ENCODE measurements at regions not wholly inside any gene's neighbourhood (a gene's known extent, or its start where the extent isn't known, plus 50 kb on each side); places are given as distances from the start of the nearest gene placed in this dataset.

DNA sequence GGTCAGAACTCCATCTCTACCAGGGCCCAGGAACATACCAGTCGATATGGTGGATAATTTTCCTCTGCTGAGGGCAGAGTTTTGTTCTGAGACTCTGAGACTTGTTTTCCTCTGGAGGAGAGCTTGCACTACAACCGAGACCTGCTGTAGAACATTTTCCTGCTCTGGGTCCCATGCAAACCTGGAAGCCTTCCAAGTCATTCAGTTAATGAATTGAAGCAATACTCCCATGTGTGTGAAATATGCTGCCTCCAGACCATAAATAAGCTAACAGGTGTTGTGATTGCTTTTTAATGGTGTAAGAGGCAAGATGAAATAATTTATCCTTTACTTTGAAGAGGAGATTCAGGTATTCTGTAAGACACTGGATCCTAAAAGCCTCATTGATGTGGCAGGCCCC is 372.8 kb downstream of the TMEM167A start:
- no peak overlapping the region for H3K4me3 ChIP-seq (ENCODE audit: low read depth, low read length)
- DNase-seq (ENCODE audit: low read depth, low spot score): no peak
- ChIA-PET POLR2A (no interaction called here), CTCF (no interaction called here)
- TF ChIP-seq, protein P1, sequence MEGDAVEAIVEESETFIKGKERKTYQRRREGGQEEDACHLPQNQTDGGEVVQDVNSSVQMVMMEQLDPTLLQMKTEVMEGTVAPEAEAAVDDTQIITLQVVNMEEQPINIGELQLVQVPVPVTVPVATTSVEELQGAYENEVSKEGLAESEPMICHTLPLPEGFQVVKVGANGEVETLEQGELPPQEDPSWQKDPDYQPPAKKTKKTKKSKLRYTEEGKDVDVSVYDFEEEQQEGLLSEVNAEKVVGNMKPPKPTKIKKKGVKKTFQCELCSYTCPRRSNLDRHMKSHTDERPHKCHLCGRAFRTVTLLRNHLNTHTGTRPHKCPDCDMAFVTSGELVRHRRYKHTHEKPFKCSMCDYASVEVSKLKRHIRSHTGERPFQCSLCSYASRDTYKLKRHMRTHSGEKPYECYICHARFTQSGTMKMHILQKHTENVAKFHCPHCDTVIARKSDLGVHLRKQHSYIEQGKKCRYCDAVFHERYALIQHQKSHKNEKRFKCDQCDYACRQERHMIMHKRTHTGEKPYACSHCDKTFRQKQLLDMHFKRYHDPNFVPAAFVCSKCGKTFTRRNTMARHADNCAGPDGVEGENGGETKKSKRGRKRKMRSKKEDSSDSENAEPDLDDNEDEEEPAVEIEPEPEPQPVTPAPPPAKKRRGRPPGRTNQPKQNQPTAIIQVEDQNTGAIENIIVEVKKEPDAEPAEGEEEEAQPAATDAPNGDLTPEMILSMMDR (IDR thresholded peaks at IDR 0.05; ENCODE audit: insufficient read depth, low read length, missing control alignments): no peak

DNA sequence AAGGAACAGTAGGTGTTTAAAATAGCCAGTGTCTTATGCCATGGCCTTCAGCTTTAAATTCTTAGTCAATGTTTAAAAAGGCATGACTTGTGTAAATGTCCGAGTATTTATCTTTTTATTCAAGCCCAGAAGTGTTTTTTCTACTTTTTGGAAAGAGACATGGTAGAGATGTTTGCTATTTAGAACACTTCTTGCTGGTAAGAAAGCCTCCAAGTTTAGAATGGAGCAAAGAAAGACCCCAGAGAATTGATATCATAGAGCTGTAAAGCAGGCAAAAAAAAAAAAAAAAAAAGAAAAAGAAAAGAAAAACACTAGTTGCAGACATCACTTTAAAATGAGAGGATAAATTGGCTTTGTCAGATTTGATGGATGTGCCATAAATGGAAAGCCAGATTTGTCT is 375.1 kb downstream of the TMEM167A start:
- no peak for DNase-seq (ENCODE audit: low read depth, low spot score)
- ChIA-PET POLR2A (no interaction called here), CTCF (no interaction called here)
- no peak overlapping the region for H3K4me3 ChIP-seq (ENCODE audit: low read depth, low read length)
- TF ChIP-seq, protein P1 (IDR thresholded peaks at IDR 0.05; ENCODE audit: insufficient read depth, low read length, missing control alignments): no peak

DNA sequence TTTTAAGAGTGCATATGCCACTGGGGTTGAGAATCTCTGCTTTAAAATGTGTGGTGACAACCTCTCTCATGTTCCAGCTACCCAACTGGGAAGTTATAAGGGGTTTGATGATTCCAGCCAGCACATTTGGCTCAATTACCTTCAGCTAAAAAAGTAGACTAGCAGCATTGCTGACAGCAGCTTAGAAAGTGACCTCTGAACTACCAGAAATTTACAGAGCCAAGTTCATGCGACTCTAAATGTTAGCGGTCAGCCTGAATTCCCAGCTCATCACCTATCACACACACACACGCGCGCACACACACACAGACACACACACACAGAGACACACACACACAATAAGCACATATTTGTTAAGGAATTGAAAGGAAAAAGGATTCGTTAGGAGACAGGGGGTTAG is 377.5 kb downstream of the TMEM167A start:
- TF ChIP-seq, protein P1 (IDR thresholded peaks at IDR 0.05; ENCODE audit: insufficient read depth, low read length, missing control alignments): no peak
- CTCF ChIA-PET: no interaction called here
- POLR2A ChIA-PET: no interaction called here
- no peak for DNase-seq (ENCODE audit: low read depth, low spot score)
- no peak overlapping the region for H3K4me3 ChIP-seq (ENCODE audit: low read depth, low read length)

DNA sequence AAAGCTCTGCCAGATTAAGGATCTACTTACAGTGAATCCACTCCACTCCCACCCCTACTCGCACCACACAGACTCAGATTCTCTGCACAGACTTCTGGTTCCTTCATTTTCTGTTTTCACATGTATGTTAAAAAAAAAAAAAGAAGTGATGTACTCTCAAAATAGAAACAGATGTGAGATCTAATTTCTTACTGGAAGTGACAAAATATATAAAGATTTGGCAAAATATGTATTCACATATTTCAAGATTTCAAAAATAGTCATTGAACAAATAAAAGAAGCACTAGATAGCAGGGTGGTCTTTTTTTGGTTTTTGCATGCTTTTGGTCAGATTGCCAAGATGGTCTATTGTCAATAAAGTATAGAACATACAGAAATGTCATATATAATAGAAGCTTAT is 379.2 kb downstream of the TMEM167A start:
- ChIA-PET CTCF (no interaction called here), POLR2A (no interaction called here)
- DNase-seq (ENCODE audit: low read depth, low spot score): no peak
- TF ChIP-seq, protein P1 (IDR thresholded peaks at IDR 0.05; ENCODE audit: insufficient read depth, low read length, missing control alignments): no peak
- no peak overlapping the region for H3K4me3 ChIP-seq (ENCODE audit: low read depth, low read length)

DNA sequence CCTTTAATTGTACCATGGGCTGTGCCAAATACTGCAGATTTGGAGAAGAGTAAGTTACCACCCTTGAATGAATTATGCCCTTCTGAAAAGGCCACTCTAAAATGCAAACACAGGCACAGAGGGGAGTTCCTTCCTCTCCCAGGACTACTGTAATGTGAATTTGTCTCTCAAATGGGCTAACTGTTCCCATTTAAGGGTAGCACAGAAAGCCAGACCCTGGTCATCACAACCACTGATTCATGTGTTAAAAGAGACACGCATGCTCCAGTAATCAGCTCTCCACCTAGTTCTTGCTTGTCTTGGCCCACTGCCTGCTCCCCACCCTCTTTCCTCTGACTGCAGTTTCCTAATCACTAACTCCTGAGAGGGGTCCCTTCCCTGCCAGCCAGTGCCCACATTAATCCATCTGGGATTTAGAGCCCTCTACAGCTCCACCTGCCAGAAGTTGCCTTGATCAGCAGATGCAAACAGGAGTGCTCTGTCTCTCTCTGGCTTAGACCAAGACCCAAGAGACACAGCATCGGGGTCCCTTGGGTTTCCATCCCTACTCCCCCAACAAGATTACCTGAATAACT is 382.4 kb downstream of the TMEM167A start:
- CTCF ChIA-PET: no interaction called here

DNA sequence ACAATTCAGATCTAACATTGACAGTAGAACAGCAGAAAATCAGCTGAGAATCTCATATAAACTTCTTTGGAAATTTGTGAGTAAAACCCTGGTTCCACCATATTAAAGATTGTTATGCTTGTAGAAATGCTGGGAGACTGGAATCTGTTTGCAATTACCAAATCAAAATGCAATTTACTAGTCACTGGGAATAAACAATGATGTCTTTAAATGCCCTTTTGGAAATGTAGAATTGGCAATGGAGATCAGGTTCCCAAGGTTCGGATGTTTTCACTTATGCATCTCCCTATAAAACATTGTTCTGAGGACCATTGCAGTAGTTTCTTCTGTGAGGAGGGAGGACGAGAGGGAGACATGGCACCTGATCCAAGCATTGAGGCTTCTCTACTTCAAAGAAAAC is 384.4 kb downstream of the TMEM167A start:
- POLR2A ChIA-PET: no interaction called here
- CTCF ChIA-PET: no interaction called here
- TF ChIP-seq, protein P1 (IDR thresholded peaks at IDR 0.05; ENCODE audit: insufficient read depth, low read length, missing control alignments): no peak
- H3K4me3 ChIP-seq (ENCODE audit: low read depth, low read length): no peak overlapping the region
- no peak for DNase-seq (ENCODE audit: low read depth, low spot score)

More for the DNA sequence above, 382.4 kb downstream of the TMEM167A start:
- no peak for DNase-seq (ENCODE audit: low read depth, low spot score)
- TF ChIP-seq, protein P1 (IDR thresholded peaks at IDR 0.05; ENCODE audit: insufficient read depth, low read length, missing control alignments): no peak
- H3K4me3 ChIP-seq (ENCODE audit: low read depth, low read length): no peak overlapping the region
- POLR2A ChIA-PET: no interaction called here
